GM18505 (cell line): ENCODE measurements at regions not wholly inside any gene's neighbourhood (a gene's known extent, or its start where the extent isn't known, plus 50 kb on each side); places are given as distances from the start of the nearest gene placed in this dataset.

Source experiments
- ATAC-seq: cut with Tn5 transposase; IDR thresholded peaks from one replicate; pipeline ENCODE4 v1.9.1; 2021; ENCODE audit not compliant: unreplicated experiment
- POLR2A ChIP-seq: IDR thresholded peaks from 4 replicates; pipeline ENCODE4 v1.6.1; 2011; ENCODE audit warnings: borderline replicate concordance; ENCODE audit not compliant: insufficient read depth, insufficient read length; ENCODE audit errors: extremely low read depth

DNA sequence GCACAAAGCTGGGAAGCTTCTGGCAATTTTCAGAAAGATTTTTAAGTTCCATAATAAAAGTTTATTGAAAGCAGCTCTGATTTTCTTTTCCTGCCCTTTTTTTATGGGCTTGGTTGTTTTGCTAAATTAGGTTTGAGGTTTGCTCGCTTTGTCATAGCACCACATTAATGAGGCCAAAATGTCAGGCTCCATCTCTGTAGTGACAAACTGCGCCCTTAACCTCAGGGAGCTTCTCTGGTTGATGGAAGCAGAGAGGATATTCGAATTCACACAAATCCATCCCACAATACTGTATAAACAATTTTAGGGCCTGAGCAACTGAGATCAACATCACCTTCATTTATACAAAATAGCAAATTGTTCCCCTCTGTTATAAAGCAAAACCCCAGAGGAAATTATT, 342.6 kb upstream of the TMPO start:
- no peak for ATAC-seq
- TF ChIP-seq POLR2A: no peak

DNA sequence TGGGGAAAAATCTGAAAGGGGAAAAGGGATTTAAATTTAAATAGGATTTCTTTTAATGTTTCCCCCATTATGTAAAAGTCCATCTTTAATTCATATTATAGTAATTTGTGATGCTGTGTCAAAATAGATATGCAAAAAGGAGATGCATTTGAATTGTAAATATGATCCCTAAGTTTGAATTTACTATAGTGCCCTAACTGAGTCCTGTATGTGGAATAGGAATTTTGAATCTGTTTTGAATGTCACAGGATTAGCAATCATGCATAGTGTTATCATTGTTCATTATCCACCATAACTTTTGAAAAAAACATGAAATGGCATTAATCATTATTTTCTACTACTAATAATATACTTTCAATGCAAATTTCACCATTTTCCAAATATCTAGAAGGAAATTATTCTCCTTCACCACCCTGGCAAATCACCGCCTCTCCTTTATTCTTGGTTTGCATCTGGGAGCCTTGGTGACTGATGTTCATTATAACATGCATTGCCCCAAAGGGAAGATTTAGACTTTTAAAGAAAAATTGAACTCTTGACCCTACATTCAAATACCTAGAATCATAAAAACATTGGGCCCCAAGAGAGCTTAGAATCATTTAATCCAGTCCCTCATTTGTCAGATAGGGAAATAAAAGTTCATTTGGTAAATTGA, 341.5 kb upstream of the TMPO start:
- ATAC-seq: no peak

DNA sequence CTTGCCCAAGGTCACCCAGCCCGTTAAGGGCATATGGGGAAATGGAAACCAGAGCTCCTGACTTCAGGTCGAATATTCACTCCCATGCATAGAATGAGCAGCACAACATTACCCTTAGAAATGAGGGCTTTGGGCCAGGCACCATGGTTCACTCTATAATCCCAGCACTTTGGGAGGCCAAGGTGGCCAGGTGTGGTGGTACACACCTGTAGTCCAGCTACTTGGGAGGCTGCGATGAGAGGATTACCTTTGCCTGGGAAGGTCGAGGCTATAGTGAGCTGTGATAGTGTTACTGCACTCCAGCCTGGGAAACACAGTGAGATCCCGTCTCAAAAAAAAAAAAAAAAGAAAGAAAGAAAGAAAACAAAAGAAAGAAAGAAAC, 341.0 kb upstream of the TMPO start:
- no peak for TF ChIP-seq POLR2A
- ATAC-seq: no peak

More for the DNA sequence above, 341.5 kb upstream of the TMPO start:
- TF ChIP-seq POLR2A: no peak

DNA sequence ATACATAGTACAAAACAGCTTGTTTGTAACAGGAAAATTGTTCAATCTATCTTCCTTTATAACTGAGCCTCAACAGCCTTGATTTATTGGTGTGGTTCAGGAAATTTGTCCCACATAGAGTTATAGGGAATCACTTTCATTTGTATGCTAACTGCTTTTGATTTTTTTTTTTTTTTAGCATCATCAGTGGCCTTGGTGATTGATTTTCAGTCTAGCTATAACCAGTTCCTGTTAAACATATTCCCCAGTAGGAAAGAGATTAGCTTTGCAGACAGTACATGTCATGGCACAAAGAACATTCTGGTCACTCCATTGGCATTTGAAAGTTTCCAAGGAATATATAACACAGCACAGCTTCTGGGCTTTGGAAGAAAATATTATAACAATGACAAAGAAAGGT, 337.3 kb upstream of the TMPO start:
- ATAC-seq: no peak
- TF ChIP-seq POLR2A: no peak

DNA sequence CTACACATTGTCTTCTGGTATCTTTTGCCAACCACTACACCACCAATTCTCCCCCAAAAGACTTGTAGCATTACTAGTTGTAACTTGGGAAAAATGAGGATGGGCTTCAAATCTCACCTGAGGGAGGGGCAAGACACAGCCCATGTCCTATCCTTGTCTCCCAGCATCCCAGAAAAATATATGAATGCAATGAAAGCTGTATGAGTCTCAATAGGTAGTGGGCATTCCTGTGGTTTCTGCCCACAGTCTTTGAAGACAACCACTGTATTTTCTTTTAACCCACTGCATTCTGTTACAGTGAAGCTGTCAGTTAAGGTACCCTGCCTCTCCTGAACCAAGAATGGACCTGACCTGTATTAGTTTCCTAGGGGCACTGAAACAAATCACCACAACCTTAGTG, 336.2 kb upstream of the TMPO start:
- no peak for ATAC-seq
- no peak for TF ChIP-seq POLR2A

DNA sequence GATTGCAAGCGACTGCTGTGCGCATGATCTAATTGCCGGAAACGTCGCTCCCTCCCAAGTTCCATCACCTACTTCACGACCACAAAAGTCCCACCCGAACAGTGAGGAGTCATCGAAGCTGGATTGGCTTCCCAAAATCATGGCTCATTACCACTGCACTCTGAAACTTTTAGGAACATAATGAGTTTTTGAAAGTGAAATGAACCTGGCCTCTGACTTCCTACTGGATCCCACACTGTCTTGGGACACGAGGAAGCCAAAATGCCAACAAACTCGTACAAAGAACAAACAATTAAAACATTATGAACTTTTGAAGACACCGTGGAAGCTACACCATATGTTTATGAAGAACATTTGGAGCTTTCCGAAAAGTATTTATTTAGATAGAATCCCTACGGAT, 334.8 kb upstream of the TMPO start:
- ATAC-seq: no peak
- no peak for TF ChIP-seq POLR2A

DNA sequence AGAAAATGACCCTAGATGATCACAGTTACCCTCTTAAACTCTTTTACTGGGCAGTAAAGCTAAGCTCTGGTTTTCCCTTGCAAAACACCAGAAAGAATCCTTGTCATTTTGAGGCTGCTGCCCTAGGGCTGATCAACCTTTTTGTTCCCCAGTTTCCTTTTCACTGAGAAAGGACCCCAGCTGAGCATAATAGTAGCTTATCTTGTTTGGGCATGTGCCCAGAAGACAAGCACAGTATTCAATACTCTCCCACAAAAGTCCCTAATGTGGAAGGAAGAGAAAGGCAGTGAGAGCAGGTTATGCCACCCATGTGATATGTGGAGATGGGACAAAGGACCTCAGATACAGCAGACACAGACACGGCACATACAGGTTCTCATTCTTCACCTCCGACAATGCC, 332.6 kb upstream of the TMPO start:
- TF ChIP-seq POLR2A: no peak
- no peak for ATAC-seq

DNA sequence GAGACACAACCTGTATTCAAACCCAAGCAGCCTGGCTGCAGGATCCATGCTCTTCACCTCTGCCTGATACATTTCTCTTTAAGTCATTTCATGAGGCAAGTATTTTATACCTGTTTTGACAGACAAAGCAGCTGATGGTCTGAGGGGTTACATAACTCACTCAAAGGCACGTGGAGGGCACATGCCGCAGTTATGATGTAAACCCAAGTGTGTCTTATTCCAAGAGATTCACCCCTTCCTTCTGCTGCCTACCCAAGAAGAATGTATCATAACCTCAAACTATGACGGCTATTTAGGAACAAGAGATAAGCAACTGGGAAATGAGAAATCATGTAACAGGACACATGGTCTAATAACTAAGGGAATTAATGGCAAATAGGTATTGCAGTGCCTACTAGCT, 329.8 kb upstream of the TMPO start:
- TF ChIP-seq POLR2A: no peak
- ATAC-seq: no peak

DNA sequence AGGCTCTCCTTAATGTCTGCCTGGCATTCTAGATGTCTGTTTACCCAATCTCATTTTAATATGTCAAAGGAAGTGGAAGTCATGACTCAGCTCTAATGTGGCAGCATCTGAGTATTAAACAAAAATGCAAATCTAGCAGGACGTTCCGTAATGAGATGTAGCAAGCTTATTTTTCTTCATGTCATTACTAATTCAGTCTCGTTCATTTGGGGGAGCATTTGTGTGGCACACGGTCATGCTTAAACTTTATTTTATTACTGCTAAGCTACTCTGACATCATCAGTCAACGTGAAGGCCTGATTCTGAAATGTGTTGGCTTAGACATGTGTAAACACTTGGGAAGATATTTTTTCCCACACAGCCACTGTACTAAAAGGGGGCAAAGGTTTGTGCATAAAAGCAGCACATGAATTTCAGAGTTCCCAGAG, 326.7 kb upstream of the TMPO start:
- no peak for ATAC-seq
- no peak for TF ChIP-seq POLR2A

DNA sequence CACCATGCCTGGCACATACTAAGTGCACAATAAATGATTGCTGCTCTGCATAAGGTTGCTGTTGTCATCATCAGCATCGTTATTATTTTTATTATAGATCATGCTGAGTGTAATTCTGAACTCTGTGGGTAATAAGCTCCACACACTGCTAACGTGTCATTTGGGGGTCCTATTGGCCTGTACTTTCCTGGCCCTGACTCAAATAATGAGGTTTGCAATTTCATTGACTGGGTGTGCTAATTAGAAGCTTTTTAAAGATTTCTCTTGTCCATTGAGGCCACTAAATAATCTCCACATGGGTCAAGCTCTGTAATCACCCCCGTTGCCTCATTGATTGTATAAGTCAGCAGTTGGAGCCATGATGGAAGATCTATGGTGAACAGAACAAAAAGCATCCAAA, 320.8 kb upstream of the TMPO start:
- TF ChIP-seq POLR2A: no peak
- ATAC-seq: no peak

DNA sequence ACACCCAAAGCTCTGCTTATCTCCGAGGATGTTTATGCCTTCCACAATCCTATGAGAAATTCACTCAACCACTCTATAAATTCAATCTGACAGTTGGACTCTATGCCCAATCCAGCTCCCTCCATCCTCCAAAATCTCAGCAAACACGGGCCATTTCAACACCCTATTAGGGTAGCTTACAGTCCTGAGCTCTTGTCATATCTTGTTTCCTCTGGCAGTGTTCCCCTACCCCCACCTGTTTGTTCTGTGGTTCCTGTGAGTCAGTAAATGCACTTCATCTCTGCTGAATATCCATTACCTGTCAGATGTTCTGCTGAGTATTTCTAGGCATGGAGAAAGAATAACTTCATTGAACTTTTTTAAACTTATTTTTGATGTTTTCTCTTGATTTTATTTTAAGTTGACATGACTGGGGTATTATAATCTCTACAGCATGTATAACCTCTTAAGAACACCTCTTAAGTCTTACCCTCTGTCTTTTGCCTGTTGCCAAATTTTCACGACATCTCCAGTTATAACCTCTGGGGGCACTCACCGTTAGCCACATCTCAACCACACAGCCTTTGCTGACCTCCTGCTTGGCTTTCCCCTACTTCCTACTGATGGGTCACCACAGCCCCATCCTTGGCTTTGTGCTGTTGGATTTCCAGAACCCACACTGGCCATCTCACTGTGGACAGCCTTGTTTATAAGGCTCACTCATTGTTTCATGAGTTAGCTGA, 317.0 kb upstream of the TMPO start:
- no peak for ATAC-seq
- no peak for TF ChIP-seq POLR2A

DNA sequence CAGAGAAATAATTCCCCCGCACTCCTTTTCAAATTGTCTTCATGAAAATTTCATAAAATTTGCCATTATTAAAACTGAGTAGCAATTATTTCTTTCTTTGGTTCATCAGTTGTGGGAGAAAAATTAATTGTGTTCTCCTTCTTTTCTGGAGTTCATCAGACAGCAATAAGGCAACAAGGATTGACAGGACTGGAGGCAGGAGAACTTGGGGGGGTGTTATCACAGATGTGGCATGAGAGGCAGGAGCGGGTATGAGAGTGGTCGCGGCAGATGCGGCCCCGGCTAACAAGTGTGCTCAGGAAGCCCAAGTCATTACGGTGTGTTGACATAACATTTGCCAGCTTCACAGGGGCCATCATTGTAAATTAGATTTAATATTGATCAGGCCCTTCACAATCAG, 306.6 kb upstream of the TMPO start:
- ATAC-seq: no peak
- TF ChIP-seq POLR2A: no peak

DNA sequence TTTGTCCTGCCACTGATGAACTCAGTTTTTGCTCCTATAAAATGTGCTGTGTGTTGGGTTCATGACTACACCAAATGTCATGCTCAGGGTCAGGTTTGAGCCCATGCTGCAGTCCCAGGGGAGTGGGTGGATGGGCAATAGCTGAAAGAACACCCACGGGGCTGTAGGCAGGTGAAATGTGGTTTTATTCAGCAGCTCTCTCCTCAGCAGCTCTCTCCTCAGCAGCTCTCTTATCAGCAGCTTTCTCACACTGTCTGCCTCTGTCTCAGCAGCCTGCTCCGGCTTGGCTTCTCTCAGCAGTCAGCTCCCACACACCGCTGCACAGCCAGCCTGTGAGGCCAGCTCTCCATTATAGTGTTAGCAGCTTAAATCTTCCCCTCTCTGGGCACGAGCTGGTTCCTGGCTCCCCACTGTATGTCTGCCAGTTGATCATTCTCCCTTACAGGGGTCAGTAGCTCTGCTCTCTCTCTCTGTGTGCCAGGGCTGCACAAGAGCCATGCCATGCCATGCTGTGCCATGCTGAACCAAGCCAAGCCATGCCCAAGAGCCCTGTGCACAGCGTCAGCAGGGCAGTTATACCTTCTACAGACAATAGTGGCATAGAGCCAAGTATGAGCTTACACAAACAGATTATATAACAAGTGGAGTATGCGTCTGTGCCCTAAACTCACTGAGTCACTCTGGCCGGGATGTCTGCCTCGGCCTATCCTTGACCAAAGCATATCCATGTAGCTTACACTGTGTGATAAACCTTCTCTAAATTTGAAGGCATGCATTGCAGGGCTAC, 303.3 kb upstream of the TMPO start:
- TF ChIP-seq POLR2A: no peak
- ATAC-seq: no peak

DNA sequence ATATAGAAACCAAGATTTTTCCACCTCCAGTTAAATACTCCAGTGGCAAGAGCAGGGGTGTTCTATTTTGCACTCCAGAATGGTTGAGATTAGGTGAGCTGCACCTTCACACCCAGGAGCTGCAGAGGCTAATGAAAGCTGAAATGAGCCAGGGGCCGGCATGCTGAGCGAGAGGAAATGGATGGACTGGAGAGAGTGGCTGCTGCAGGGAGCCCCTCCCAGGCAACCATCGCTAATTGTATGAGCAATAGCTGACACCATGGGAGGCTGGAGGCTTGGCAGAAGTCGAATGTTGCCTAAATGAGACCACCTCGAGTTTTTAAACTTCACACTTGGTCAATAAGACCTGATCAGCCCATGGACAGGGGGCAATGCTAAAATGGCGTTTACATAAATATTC, 301.8 kb upstream of the TMPO start:
- no peak for ATAC-seq
- TF ChIP-seq POLR2A: no peak

DNA sequence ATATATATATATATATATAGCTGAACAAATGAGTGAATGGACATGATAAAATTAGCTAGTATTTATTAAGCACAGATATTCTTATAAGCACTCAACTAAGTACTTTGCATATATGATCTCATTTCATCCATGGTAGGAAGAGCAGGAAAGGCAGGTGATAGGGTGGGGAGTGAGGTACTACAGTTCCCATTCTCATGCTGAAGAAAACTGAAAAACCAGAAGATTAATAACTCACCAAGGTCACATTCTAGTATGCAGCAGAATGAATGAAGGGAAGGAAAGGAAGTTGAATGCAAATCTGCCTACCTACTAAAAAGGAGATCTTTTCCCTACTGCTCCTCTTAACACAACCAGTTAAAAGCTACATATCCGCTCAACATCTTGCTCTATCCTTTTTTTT, 298.1 kb upstream of the TMPO start:
- no peak for ATAC-seq
- no peak for TF ChIP-seq POLR2A

DNA sequence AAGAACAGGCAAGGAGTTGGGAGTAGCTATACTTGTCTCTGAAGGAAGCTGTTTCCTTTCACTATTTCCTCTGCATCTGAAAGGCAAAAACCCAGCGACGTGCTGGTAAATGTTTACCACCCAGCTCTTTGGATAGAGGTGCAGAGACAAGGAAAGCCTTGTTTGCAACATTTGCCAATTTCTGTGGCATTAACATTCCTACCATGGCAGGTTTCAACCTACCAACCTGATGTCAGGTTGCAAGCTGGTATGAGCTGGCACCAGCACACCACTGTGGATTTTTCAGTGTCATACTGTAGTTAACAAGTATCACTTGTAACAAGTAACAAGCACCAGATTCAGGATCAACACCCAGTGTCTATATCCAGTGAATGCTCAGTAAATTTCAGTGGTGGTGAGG, 294.8 kb upstream of the TMPO start:
- ATAC-seq: no peak
- no peak for TF ChIP-seq POLR2A
